Activated naive CD4-positive, alpha-beta T cell treated with anti-CD3 and anti-CD28 coated beads, Interleukin-2, amount 50 U/mL, for 24 hours (primary cell): ENCODE measurements at regions not wholly inside any gene's neighbourhood (a gene's known extent, or its start where the extent isn't known, plus 50 kb on each side); places are given as distances from the start of the nearest gene placed in this dataset.
A peak's percentile ranks its signal among the peaks of the same experiment; 100 is the strongest.
"Not testable (repeated sequence)": the region's sequence is repeated elsewhere in the genome, so short reads cannot be mapped to it uniquely, and the experiment has no call there.

ENCODE experiments used
- H3K27ac Mint-ChIP-seq: one replicate; pipeline ENCODE4 v1.8.0; 2021; ENCODE audit warnings: mild to moderate bottlenecking, mixed read lengths
- H3K27me3 Mint-ChIP-seq: one replicate; pipeline ENCODE4 v1.8.0; 2021; ENCODE audit warnings: mixed read lengths
- H3K36me3 Mint-ChIP-seq: one replicate; pipeline ENCODE4 v1.8.0; 2021; ENCODE audit warnings: mixed read lengths
- H3K4me1 Mint-ChIP-seq: one replicate; pipeline ENCODE4 v1.8.0; 2021; ENCODE audit warnings: mixed read lengths
- H3K4me3 Mint-ChIP-seq: one replicate; pipeline ENCODE4 v1.8.0; 2021; ENCODE audit warnings: mild to moderate bottlenecking, mixed read lengths
- H3K9me3 Mint-ChIP-seq: one replicate; pipeline ENCODE4 v1.8.0; 2021; ENCODE audit warnings: mixed read lengths

DNA sequence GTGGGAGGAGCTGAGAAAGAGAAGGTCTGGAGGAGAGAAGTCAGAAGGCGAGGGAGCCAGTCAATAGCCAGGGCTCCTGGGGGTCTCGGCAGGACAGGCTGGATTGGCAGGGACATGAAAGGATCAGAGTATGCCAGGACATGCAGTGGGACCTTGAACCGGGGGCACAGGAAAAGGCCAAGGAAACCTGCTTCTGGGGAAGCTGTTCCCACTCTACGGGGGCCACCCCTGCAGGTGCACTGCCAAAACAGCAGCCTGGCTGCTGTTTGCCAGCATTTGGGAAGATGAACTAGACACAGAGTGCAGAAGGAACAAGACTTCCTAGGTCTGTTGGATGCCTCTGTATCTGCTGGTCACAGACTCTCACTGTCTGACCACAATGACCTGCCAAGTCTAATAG, 194.9 kb upstream of the PRSS58 start:
- Mint-ChIP-seq H3K36me3 (no peaks in the 10 kb centered on the region), H3K9me3 (no peaks in the 10 kb centered on the region), H3K27ac (peak overlapping the region; percentile 62), H3K4me1 (peaks cover 38% of the 10 kb centered on the region), H3K4me3 (no peak overlapping the region), H3K27me3 (no peaks in the 10 kb centered on the region)

DNA sequence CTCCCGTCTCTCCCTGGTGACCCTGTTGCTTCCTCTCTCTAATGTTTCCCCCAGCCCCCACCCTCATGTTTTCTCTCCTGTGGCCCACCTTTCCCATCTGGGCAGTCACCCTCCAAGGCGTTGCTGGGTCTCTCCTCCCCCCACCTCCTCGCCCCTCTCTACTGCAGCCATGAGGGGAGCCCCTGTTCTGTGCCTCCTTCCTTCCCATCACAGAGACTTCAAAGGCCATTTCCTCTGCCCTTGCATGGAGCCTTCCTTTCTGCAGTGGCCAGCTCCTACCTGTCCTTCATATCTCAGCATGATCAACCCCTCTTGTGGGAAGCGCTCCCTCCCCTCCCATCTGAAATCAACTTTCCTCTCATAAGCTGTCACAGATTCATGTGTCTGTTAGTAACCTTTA, 194.0 kb upstream of the PRSS58 start:
- peak overlapping the region; percentile 13 for H3K27ac Mint-ChIP-seq
- no peak overlapping the region for H3K4me3 Mint-ChIP-seq
- no peaks in the 10 kb centered on the region for H3K27me3 Mint-ChIP-seq
- peaks cover 34% of the 10 kb centered on the region for H3K4me1 Mint-ChIP-seq
- no peaks in the 10 kb centered on the region for H3K9me3 Mint-ChIP-seq
- no peaks in the 10 kb centered on the region for H3K36me3 Mint-ChIP-seq

DNA sequence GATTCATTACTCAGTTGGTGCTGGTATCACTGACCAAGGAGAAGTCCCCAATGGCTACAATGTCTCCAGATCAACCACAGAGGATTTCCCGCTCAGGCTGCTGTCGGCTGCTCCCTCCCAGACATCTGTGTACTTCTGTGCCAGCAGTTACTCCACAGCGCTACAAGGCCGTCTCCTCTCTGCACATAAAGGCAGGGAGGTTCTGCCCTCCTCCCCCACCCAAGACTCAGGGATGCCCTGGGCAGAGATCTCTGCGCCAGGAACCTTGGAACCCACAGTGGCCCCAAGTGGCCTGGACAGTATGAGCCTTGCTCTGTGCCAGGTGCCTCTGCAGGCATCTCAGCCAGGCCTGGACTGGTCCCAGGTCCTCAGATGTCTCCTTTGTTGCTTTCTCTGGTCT, 193.4 kb upstream of the PRSS58 start:
- Mint-ChIP-seq H3K4me3 (peak overlapping the region; percentile 52), H3K4me1 (peaks cover 32% of the 10 kb centered on the region), H3K9me3 (no peaks in the 10 kb centered on the region), H3K36me3 (no peaks in the 10 kb centered on the region), H3K27me3 (no peaks in the 10 kb centered on the region), H3K27ac (no peak overlapping the region)

DNA sequence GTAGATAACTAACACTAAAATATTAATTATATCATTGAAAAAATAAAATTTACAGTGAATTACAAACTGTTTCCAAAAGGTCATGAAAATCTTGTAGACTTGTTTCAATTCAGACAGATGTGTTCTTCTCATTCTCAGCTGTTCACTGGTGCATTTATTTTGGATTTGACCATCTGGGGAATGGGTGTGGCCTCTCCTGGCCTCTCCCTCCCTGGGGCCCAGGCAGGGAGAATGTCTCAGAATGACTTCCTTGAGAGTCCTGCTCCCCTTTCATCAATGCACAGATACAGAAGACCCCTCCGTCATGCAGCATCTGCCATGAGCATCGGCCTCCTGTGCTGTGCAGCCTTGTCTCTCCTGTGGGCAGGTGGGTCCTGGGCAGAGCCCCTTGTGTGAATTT, 192.8 kb upstream of the PRSS58 start:
- H3K27me3 Mint-ChIP-seq, result no peaks in the 10 kb centered on the region
- no peak overlapping the region for H3K27ac Mint-ChIP-seq
- H3K9me3 Mint-ChIP-seq, result no peaks in the 10 kb centered on the region
- peaks cover 28% of the 10 kb centered on the region for H3K4me1 Mint-ChIP-seq
- peak overlapping the region; percentile 52 for H3K4me3 Mint-ChIP-seq
- H3K36me3 Mint-ChIP-seq, result no peaks in the 10 kb centered on the region

DNA sequence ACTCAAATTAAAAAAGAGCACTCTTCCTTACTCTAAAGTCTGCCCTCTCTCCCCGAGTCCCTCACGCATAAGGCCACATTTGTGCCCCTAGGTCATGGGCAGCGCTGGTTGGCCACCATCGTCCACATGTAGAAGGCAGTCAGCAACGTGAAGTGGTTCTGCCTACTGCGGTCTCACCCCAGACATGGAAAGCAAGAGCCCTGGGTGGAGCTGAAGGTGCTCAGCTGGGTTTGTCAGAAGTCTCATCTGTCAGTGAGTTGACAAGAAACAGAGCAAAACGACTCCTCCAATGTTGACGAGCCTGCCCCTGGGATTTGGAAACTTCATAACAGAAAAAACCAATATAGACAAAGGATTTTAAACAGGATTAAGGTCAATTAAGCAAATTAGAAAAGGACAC, 192.3 kb upstream of the PRSS58 start:
- no peaks in the 10 kb centered on the region for H3K9me3 Mint-ChIP-seq
- H3K4me3 Mint-ChIP-seq, result peak overlapping the region; percentile 70
- no peaks in the 10 kb centered on the region for H3K27me3 Mint-ChIP-seq
- H3K27ac Mint-ChIP-seq, result peak overlapping the region; percentile 94
- H3K36me3 Mint-ChIP-seq, result no peaks in the 10 kb centered on the region
- H3K4me1 Mint-ChIP-seq, result peaks cover 24% of the 10 kb centered on the region

DNA sequence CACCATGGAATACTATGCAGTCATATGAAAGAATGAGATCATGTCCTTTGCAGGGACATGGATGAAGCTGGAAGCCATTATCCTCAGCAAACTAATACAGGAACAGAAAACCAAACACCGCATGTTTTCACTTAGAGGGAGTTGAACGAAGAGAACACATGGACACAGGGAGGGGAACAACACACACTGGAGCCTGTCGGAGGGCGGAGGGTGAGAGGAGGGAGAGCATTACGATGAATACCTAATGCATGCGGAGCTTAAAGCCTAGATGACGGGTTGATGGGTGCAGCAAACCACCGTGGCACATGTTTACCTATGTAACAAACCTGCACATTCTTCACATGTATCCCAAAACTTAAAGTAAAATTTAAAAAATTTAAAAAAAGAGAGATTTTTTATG, 191.0 kb upstream of the PRSS58 start:
- not testable (repeated sequence) for H3K36me3 Mint-ChIP-seq
- H3K27ac Mint-ChIP-seq, result peak overlapping the region; percentile 59
- peak overlapping the region; percentile 47 for H3K4me3 Mint-ChIP-seq

DNA sequence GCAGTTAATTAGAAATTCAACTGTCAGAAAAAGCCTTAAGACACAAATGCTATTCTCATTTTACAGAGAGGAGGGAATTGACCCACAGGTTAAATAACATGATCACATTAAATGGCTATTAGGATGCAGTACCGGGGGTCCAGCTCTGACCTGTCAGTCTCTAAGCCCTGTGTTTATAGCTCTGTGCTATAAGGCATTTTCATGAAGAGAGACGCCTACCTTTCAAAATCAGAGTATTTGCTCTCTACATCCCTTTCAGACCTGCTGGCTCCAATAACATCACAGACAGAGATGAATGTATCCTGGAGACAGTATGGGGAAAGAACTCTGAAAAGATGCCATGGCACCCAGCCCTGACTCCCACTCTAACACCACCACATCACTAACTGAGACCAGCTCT, 189.9 kb upstream of the PRSS58 start:
- peaks cover 27% of the 10 kb centered on the region for H3K4me1 Mint-ChIP-seq
- no peaks in the 10 kb centered on the region for H3K27me3 Mint-ChIP-seq
- H3K9me3 Mint-ChIP-seq, result no peaks in the 10 kb centered on the region
- H3K27ac Mint-ChIP-seq, result no peak overlapping the region
- no peaks in the 10 kb centered on the region for H3K36me3 Mint-ChIP-seq
- H3K4me3 Mint-ChIP-seq, result no peak overlapping the region

More for the DNA sequence above, 191.0 kb upstream of the PRSS58 start:
- not testable (repeated sequence) for H3K9me3 Mint-ChIP-seq, H3K27me3 Mint-ChIP-seq
- peaks cover 20% of the 10 kb centered on the region for H3K4me1 Mint-ChIP-seq

DNA sequence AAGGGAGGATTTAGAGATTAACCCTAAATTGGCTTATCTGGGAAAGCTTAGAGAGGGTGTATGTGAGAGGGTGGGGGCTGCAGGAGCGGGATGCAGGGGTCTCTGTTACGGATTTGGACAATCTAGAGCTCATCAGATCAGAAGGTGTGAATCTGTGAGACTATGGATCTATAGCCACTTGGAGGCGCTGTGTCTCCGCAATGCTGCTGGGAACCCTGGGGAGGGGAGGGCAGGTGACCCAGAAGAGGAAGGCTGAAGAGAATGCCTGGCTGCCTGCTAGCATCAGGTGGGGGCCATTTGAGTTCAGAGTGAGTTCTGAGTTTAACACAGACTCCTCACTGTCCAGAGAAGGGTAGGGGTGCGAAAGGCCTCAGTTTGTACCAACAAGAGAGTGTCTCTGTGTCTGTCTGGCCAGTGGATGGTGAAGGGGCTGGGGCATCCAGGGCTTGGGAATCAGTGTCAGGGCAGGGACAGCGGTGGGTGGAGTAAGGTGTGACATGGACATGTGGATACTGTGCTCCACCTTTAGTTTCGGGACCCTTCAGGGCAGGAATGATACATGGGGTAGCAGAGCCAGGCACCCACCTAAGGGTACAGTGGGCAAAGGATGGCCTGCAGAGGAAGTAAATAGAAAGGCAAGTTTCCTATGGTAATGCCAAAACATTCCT, 187.3 kb upstream of the PRSS58 start:
- peak overlapping the region; percentile 62 for H3K27ac Mint-ChIP-seq

DNA sequence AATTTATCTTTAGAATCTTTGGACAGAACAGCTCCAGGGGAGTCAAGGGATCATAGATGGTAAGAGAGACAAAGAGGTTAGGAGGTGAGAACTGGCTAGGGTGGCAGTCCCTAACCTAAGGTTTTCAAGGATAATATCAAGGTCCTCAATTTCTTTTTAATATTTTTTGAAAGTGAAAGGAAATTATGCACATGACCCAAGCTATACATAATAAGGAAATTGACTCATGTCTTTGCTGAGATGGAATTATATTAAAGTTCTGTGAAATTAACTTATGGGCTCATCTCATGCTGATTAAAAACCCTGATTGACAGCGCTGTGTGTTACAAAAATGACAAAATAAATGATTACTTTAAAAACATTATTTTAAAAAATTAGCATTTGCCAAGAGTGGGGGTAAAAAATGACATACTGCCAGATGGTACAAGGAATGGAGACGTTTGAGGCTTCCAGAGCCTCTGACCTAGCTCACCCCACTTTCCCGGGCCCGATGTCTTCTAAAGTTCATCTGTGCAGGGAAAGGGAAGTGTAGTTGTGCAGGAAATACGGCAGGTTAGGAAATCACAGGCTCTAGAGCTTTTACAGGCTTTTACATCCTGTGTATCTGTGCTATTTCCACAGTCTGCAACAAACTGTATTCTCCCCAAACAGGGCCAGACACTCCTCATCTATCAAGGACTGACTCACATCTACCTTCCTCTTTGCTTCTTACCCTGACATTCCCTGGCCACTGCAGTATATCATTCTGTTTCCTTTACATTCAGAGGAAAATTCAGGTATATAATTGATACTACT, 185.6 kb upstream of the PRSS58 start:
- no peaks in the 10 kb centered on the region for H3K27me3 Mint-ChIP-seq
- no peak overlapping the region for H3K27ac Mint-ChIP-seq
- no peaks in the 10 kb centered on the region for H3K9me3 Mint-ChIP-seq
- peaks cover 44% of the 10 kb centered on the region for H3K4me1 Mint-ChIP-seq
- H3K4me3 Mint-ChIP-seq, result no peak overlapping the region
- no peaks in the 10 kb centered on the region for H3K36me3 Mint-ChIP-seq

More for the DNA sequence above, 187.3 kb upstream of the PRSS58 start:
- H3K9me3 Mint-ChIP-seq, result no peaks in the 10 kb centered on the region
- H3K36me3 Mint-ChIP-seq, result no peaks in the 10 kb centered on the region
- H3K4me3 Mint-ChIP-seq, result no peak overlapping the region
- no peaks in the 10 kb centered on the region for H3K27me3 Mint-ChIP-seq
- H3K4me1 Mint-ChIP-seq, result peaks cover 35% of the 10 kb centered on the region

DNA sequence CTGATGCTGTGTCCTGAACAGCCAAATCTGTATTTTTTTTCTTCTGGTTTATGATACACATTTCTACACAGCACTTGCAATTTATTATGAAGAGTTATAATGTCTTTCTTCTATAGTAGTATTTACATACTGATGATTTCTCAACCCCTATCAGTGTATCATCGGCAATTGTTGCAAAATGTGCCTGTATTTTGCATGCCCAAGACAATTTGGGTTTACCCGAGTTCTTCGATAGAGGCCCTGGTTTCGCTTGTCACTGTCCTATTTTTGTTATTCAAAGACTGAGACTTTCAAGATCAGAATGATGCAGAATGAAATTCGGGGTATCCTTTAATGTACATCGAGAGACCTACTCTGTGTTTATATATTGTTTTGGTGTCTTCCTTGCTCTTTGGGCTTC, 184.5 kb upstream of the PRSS58 start:
- Mint-ChIP-seq H3K27ac (no peak overlapping the region), H3K9me3 (no peaks in the 10 kb centered on the region), H3K36me3 (no peaks in the 10 kb centered on the region), H3K27me3 (no peaks in the 10 kb centered on the region), H3K4me3 (no peak overlapping the region), H3K4me1 (peaks cover 47% of the 10 kb centered on the region)

DNA sequence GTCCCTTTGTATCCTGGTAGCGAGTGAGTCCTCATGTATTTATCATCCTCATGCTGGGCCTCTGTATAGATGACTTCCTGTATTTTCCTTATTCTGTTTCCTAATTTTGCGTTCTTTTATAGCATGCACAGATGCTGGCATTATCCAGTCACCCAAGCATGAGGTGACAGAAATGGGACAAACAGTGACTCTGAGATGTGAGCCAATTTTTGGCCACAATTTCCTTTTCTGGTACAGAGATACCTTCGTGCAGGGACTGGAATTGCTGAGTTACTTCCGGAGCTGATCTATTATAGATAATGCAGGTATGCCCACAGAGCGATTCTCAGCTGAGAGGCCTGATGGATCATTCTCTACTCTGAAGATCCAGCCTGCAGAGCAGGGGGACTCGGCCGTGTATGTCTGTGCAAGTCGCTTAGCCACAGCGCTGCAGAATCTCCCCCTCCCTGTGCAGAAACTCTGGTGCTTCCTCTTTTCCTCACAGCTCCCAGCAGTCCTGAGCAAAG, 183.1 kb upstream of the PRSS58 start:
- no peaks in the 10 kb centered on the region for H3K9me3 Mint-ChIP-seq
- H3K27ac Mint-ChIP-seq, result peak overlapping the region; percentile 15
- no peaks in the 10 kb centered on the region for H3K27me3 Mint-ChIP-seq
- H3K4me1 Mint-ChIP-seq, result peaks cover 51% of the 10 kb centered on the region
- H3K4me3 Mint-ChIP-seq, result no peak overlapping the region
- H3K36me3 Mint-ChIP-seq, result no peaks in the 10 kb centered on the region

DNA sequence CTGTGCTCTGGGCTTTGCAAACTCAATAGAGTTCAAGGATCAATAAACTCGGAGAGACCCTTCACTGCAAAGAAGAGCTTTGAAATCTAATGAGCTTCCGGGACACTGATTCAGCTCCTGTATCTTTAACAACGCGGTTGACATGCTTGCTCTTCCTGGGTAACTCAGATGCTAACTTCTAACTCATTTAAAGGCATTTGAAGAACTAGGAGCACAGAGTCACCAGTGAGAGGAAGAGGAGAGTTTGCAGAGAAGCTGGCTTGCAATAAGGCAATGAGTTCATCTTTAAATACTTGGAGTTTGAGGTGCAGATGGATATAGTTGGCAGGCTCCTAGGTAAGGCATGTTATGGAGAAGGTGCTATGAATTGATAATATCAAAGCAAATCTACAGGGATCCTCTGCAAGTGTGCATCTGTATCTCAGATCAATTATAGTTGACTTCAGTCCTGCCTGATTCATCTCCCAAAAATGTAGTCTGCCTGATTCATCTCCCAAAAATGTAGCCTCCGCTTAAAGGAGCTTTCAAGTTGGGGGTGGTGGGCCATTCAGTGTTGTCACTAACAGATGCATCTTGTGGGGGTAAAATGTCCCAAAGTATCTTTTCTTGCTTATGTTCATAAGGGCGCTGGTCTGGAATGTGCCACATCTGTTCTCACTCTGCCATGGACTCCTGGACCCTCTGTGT, 182.5 kb upstream of the PRSS58 start:
- Mint-ChIP-seq H3K4me1 (peaks cover 57% of the 10 kb centered on the region), H3K27me3 (no peaks in the 10 kb centered on the region), H3K4me3 (no peak overlapping the region), H3K9me3 (no peaks in the 10 kb centered on the region), H3K36me3 (no peaks in the 10 kb centered on the region), H3K27ac (peak overlapping the region; percentile 23)

DNA sequence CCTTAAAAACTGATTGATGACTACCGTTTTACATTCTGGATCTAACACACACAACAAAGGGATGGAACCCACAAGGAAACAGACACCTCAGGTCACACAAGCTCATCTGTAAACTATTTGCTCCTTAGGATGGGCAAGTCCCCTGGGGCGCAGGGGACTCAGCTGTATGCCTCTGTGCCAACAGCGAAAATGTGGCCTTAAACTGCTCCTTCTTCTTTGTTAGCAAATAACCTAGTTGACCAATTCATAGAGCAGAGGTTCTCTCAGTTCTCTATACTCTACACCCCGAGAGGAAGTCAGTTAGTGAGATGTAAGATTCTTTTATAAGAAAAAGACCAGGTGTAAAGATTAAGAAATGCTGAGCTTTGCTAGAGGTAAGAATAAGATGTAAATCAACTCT, 181.9 kb upstream of the PRSS58 start:
- Mint-ChIP-seq H3K4me1 (peaks cover 57% of the 10 kb centered on the region), H3K27me3 (no peaks in the 10 kb centered on the region), H3K36me3 (no peaks in the 10 kb centered on the region), H3K9me3 (no peaks in the 10 kb centered on the region), H3K27ac (peak overlapping the region; percentile 30), H3K4me3 (no peak overlapping the region)

DNA sequence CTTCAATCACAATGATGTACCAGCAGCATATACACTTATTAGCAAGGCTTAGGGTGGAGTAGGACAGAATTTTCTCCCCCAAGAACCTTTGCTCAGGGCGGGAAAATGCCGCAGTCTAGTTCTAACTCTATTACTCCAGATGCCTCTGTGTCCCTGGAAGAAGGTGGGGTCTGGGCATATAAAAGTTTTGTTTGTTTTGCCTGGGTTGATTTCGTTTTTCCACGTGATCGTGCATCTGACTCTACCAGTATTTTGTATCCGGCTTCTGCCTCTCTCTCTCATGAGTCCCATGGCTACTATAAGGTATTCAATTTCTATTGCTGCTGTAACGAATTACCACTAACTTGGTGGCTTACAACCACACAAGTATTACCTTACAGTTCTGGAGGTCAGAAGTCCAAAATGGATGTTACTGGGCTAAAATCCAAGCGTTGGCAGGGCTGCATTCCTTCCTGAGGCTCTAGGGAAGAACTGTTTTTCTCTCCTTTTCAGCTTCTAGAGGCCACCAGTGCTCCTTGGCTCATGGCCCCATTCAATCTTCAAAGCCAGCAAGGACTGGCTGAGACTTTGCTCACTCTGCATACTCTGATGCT, 181.2 kb upstream of the PRSS58 start:
- H3K4me3 Mint-ChIP-seq, result no peak overlapping the region
- H3K27me3 Mint-ChIP-seq, result no peaks in the 10 kb centered on the region
- peak overlapping the region; percentile 30 for H3K27ac Mint-ChIP-seq
- H3K36me3 Mint-ChIP-seq, result no peaks in the 10 kb centered on the region
- no peaks in the 10 kb centered on the region for H3K9me3 Mint-ChIP-seq
- H3K4me1 Mint-ChIP-seq, result peaks cover 64% of the 10 kb centered on the region

DNA sequence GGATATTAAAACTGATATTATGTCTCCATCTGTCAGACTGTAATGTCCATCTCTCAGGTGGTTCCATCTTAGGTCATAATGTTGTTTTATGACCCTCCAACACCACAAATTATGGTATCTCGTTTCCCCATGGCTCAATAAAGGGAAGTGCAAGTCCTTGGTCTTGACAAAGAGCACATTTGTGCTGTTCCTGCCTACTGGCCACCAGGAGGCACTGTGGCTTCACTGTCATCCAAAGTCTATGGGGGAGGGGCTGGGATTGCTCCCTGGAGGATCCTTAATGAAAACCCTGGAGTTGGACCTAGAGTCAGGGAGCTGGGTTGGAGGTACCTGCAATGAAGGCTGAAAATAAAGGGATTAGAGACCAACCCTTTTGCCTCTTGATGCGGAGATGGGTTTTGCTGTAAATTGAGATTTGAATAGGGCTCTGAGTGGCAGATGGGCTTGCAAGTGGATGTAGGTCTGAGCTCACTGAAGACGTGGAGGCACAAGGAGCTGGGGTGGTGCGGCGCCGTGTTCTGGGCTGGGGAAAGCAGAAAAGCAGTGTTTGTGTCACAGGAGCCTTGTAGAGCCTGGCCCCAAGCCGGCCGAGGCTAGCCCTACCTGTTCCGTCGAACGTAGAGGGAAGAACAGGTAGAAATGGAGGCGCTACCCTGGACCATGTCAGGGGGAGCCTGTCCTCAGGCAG, 180.5 kb upstream of the PRSS58 start:
- H3K27me3 Mint-ChIP-seq, result no peaks in the 10 kb centered on the region
- H3K4me1 Mint-ChIP-seq, result peaks cover 65% of the 10 kb centered on the region
- no peak overlapping the region for H3K4me3 Mint-ChIP-seq
- no peaks in the 10 kb centered on the region for H3K36me3 Mint-ChIP-seq
- H3K9me3 Mint-ChIP-seq, result no peaks in the 10 kb centered on the region
- H3K27ac Mint-ChIP-seq, result no peak overlapping the region
